ENCODE measurements at regions not wholly inside any gene's neighbourhood (a gene's known extent, or its start where the extent isn't known, plus 50 kb on each side); places are given as distances from the start of the nearest gene placed in this dataset.

DNA sequence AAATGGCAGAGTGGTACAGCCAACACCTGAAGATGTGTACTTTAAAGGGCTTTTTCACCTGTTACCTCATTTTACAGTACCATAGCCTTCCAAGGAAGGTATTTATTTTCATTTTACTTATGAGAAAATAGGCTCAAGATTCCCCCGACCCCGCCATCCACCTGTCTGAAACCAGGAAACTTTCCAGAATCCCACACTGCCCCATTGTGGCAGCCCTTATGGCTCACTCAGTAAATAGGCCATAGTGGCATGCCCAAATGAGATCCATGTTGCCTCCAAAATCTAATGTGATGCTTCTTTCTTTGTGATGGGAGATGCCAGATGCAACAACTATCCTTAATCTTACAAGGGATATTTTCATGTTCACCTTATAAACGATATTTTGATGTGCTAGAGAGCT lies 97.8 kb downstream of the EBNA1BP2 start:
- no peak overlapping the region for H3K9ac ChIP-seq (ENCODE audit: low read length)
- H3K27me3 ChIP-seq (ENCODE audit: control insufficient read depth in 1 of 2, insufficient read depth in 2 of 2, low read length in 2 of 2): no peaks in the 10 kb centered on the region
- peaks cover 7% of the 10 kb centered on the region for H3K4me1 ChIP-seq (ENCODE audit: insufficient read depth, low read length)
- no peaks in the 10 kb centered on the region for H3K9me3 ChIP-seq (ENCODE audit: low read length)
- H3K4me3 ChIP-seq (ENCODE audit: low read depth in 1 of 2, low read length in 2 of 2): no peak overlapping the region
- no peaks in the 10 kb centered on the region for H3K36me3 ChIP-seq (ENCODE audit: insufficient read depth, low read length)
- no peak overlapping the region for H3K27ac ChIP-seq (ENCODE audit: low read depth, low read length)

DNA sequence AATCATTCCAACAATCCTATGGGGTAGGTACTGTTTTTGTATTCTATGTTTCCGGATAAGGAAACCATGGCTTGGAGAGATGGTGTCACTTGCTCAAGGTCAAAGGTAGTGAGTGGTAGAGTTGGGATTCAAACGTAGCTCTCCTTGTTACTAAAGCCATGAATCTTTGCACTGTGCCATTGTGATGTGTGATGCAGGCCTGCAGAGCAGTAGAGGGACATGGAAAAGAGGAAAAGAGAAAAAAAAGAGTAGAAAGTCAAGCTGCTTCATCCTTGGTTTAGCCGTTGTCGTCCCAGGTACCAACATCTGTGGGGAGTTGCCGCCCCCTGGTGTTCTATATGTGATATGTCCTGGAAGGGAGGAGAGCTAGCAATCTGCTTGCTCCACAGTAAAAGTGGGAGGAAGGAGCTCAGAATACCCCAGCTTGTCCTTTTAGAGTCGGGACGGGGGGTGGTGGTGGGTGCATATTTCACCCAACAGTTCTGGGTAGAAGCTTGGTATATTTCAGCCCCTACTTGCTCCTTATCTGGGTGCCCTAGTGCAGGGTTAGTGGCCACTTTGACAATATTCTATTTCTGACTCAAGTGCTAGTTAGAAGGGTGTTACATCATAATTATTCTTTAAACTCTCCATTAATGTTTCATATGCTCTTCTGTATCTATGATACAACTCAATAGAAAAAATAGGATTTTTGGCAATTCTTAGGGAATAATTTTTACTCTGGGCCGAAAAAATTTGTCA lies 98.4 kb downstream of the EBNA1BP2 start:
- Histone ChIP-seq H3K36me3 (ENCODE audit: insufficient read depth, low read length) (no peaks in the 10 kb centered on the region), H3K27me3 (ENCODE audit: control insufficient read depth in 1 of 2, insufficient read depth in 2 of 2, low read length in 2 of 2) (no peaks in the 10 kb centered on the region), H3K9me3 (ENCODE audit: low read length) (no peaks in the 10 kb centered on the region), H3K27ac (ENCODE audit: low read depth, low read length) (no peak overlapping the region), H3K9ac (ENCODE audit: low read length) (no peak overlapping the region), H3K4me3 (ENCODE audit: low read depth in 1 of 2, low read length in 2 of 2) (no peak overlapping the region), H3K4me1 (ENCODE audit: insufficient read depth, low read length) (peaks cover 13% of the 10 kb centered on the region)

DNA sequence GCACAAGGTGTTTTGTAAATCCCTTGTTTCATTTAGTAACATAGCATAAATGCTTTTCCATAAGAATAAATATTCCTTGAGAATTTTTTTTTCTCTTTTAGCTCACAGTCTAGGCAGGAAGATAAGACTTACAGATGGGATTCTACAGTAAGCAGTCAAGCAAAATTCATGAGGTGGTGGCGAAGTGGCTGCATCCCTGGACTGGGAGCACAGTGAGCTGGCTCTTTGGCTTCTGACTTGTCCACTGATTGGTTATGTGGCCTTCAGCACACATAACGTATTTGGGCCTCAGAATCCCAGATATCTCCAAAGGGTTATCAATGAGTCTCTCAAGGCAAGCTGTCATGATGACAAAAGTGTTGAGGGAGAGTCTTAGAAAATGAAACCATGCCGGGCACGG lies 99.8 kb downstream of the EBNA1BP2 start:
- no peak overlapping the region for H3K9ac ChIP-seq (ENCODE audit: low read length)
- no peaks in the 10 kb centered on the region for H3K36me3 ChIP-seq (ENCODE audit: insufficient read depth, low read length)
- H3K9me3 ChIP-seq (ENCODE audit: low read length): no peaks in the 10 kb centered on the region
- H3K4me1 ChIP-seq (ENCODE audit: insufficient read depth, low read length): peaks cover 16% of the 10 kb centered on the region
- no peak overlapping the region for H3K4me3 ChIP-seq (ENCODE audit: low read depth in 1 of 2, low read length in 2 of 2)
- H3K27ac ChIP-seq (ENCODE audit: low read depth, low read length): no peak overlapping the region
- no peaks in the 10 kb centered on the region for H3K27me3 ChIP-seq (ENCODE audit: control insufficient read depth in 1 of 2, insufficient read depth in 2 of 2, low read length in 2 of 2)

DNA sequence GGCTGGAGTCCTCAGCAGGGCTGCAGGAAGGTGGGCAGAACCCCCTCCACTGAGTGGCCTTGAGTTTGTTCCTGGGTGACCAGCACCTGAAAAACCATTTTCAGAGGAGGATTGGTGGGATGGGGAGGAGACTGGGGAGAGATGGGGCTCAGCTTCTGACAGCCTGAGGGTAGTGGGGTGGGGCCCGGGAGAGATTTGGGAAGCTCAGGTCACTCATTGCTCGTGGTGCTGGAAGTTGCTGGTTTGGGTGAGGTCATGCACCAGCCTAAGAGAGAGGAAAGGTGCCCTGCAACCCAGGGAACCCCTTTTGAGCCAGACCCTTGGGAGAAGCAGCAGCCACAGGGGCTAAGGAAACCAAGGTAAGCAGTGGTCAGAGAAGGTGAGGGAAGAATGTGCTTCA lies 100.8 kb downstream of the EBNA1BP2 start:
- Histone ChIP-seq H3K4me3 (ENCODE audit: low read depth in 1 of 2, low read length in 2 of 2) (no peak overlapping the region), H3K9ac (ENCODE audit: low read length) (no peak overlapping the region), H3K4me1 (ENCODE audit: insufficient read depth, low read length) (peaks cover 16% of the 10 kb centered on the region), H3K9me3 (ENCODE audit: low read length) (no peaks in the 10 kb centered on the region), H3K27ac (ENCODE audit: low read depth, low read length) (no peak overlapping the region), H3K27me3 (ENCODE audit: control insufficient read depth in 1 of 2, insufficient read depth in 2 of 2, low read length in 2 of 2) (no peaks in the 10 kb centered on the region), H3K36me3 (ENCODE audit: insufficient read depth, low read length) (no peaks in the 10 kb centered on the region)

DNA sequence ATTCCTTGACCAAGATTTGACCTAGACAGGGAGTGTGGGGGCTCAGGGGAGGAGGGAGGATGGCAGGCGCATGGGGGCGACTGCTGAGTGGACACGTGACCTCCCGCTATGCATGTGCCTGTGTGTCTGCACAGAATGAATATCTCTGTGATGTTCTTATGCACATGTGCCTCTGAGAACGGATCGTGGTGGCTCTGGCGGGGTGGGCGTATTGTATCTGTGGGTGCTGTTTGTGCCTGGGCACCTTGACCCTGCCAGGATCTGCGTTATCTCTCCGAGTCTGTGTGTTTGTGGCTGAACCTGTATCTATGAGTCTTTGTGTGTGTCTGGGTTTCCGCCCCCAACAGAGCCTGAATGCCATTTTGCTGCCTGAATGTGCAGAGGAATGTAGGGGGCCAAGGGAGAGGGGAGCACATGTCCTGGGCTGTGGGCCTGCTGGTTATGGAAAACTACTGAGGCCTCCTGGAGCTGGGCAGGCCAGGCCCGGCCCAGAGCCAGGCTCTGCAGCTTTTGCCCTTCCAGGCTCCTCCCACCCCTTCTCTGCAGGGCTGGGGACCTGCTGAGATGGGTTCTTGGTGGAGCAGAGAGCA lies 102.5 kb downstream of the EBNA1BP2 start:
- peak overlapping the region in 1 of 2 donors; percentile 56 for H3K4me3 ChIP-seq (ENCODE audit: low read depth in 1 of 2, low read length in 2 of 2)
- H3K36me3 ChIP-seq (ENCODE audit: insufficient read depth, low read length): no peaks in the 10 kb centered on the region
- no peak overlapping the region for H3K9ac ChIP-seq (ENCODE audit: low read length)
- H3K9me3 ChIP-seq (ENCODE audit: low read length): no peaks in the 10 kb centered on the region
- H3K27me3 ChIP-seq (ENCODE audit: control insufficient read depth in 1 of 2, insufficient read depth in 2 of 2, low read length in 2 of 2): no peaks in the 10 kb centered on the region
- no peak overlapping the region for H3K27ac ChIP-seq (ENCODE audit: low read depth, low read length)
- H3K4me1 ChIP-seq (ENCODE audit: insufficient read depth, low read length): peaks cover 16% of the 10 kb centered on the region

DNA sequence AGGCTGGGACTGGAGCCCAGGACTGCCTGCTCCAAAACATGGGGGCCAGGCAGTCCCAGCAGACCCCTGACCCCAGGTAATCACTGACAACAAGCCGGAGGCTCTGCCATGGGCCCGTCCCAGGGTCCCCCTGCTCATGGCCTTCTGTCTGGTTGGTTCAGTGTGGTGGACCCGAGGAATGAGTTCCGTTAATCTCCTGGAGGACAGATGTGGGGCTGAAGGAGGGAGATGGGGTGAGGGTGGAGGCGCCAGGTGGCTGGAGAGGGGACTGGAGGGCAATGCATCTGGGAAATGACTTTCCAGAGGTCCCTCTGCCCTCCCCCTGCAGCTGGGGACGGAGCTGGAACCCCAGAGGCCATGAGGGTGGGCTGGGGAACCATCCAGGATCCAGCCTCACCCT lies 103.2 kb downstream of the EBNA1BP2 start:
- Histone ChIP-seq H3K36me3 (ENCODE audit: insufficient read depth, low read length) (no peaks in the 10 kb centered on the region), H3K27me3 (ENCODE audit: control insufficient read depth in 1 of 2, insufficient read depth in 2 of 2, low read length in 2 of 2) (no peaks in the 10 kb centered on the region), H3K9ac (ENCODE audit: low read length) (no peak overlapping the region), H3K4me3 (ENCODE audit: low read depth in 1 of 2, low read length in 2 of 2) (peak overlapping the region in 1 of 2 donors; percentile 56), H3K4me1 (ENCODE audit: insufficient read depth, low read length) (peaks cover 16% of the 10 kb centered on the region), H3K9me3 (ENCODE audit: low read length) (no peaks in the 10 kb centered on the region), H3K27ac (ENCODE audit: low read depth, low read length) (no peak overlapping the region)

DNA sequence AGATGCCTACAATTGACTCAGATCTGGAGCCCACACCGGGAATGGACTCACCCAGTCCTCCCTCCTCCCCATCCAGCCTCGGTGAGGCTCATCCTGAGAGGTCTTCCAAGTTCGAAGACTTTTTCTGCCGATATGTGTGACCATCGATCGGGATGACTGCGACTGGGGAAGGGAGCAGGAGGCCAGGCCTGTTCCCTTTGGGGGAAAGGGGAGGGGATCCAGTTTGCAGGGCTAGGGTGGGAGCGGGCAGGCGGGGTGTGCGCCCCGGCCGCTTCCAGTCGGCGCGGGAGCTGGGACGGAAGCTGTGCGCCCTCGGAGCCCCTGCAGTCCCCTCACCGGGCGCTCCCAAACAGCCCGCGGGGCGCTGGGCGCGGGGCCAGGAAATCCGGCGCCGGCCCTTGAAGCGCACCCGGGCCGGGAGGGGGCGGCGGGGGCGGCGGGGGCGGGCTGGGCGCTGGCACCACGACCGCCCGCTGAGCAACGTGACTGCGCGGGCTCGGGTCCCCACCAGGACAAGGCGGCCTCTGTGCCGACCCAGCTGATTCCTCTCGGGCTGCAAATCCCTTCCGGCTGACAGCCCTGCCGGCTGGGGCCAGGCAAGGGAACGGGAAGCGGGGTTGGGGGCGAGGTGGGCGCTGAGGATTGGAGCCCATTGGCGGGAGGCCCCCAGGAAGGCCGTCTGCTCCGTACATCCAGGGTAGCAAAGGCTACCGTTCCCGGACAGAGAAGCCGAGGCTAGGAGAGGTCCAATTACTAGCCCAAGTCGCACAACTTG lies 103.9 kb downstream of the EBNA1BP2 start:
- Histone ChIP-seq H3K9me3 (ENCODE audit: low read length) (no peaks in the 10 kb centered on the region), H3K9ac (ENCODE audit: low read length) (no peak overlapping the region), H3K36me3 (ENCODE audit: insufficient read depth, low read length) (no peaks in the 10 kb centered on the region), H3K4me3 (ENCODE audit: low read depth in 1 of 2, low read length in 2 of 2) (peak overlapping the region in 1 of 2 donors; percentile 56), H3K27me3 (ENCODE audit: control insufficient read depth in 1 of 2, insufficient read depth in 2 of 2, low read length in 2 of 2) (no peaks in the 10 kb centered on the region), H3K4me1 (ENCODE audit: insufficient read depth, low read length) (peaks cover 16% of the 10 kb centered on the region), H3K27ac (ENCODE audit: low read depth, low read length) (no peak overlapping the region)

DNA sequence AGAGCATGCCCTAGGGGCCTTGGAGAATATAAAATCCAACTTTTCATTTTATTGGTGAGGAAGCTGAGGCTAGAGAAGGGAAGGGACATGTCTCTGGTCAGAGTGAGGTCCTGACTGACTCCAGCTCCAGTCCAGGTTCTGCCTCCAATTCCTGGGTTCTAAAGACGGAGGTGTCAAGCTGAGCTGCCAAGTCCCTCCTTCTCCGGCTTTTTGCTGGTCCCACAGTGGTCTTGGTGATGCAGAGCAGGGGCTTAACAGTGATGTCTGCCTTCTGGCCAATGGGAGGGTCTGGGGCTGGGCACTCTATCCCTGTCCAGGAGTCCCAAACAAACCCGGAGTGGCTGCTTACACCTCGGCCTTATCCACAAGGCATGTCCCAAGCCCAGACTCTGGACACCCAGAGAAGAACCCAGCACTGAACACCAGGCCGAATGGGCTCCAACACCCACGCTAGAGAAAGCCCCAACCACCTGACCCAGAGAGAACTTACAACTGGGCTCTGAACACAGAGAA lies 104.8 kb downstream of the EBNA1BP2 start:
- Histone ChIP-seq H3K4me3 (ENCODE audit: low read depth in 1 of 2, low read length in 2 of 2) (no peak overlapping the region), H3K9ac (ENCODE audit: low read length) (no peak overlapping the region)

DNA sequence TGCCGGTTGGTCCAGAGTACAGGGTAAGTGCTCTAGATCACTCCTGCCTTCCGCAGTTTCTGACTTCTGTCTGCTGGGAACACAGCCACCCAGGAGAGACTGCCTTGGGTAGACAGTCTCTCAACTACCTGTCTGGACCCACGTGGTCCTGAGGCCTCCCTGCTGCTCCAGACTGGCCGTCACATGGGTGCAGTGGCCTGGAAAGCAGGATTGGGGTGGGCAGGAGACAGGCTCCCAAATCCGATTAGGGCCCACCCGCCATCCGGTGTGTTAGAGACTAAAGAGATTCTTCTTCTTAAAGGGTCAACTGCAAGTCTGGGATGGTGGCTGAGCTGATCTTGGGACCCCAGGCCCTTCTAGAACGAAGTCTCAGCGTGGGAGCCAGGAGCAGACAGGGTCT lies 105.5 kb downstream of the EBNA1BP2 start:
- no peaks in the 10 kb centered on the region for H3K36me3 ChIP-seq (ENCODE audit: insufficient read depth, low read length)
- H3K9ac ChIP-seq (ENCODE audit: low read length): no peak overlapping the region
- no peaks in the 10 kb centered on the region for H3K27me3 ChIP-seq (ENCODE audit: control insufficient read depth in 1 of 2, insufficient read depth in 2 of 2, low read length in 2 of 2)
- H3K4me1 ChIP-seq (ENCODE audit: insufficient read depth, low read length): peaks cover 16% of the 10 kb centered on the region
- no peaks in the 10 kb centered on the region for H3K9me3 ChIP-seq (ENCODE audit: low read length)
- H3K4me3 ChIP-seq (ENCODE audit: low read depth in 1 of 2, low read length in 2 of 2): no peak overlapping the region
- H3K27ac ChIP-seq (ENCODE audit: low read depth, low read length): no peak overlapping the region

More for the DNA sequence above, 104.8 kb downstream of the EBNA1BP2 start:
- H3K4me1 ChIP-seq (ENCODE audit: insufficient read depth, low read length): peaks cover 16% of the 10 kb centered on the region
- H3K27ac ChIP-seq (ENCODE audit: low read depth, low read length): no peak overlapping the region
- no peaks in the 10 kb centered on the region for H3K27me3 ChIP-seq (ENCODE audit: control insufficient read depth in 1 of 2, insufficient read depth in 2 of 2, low read length in 2 of 2)
- no peaks in the 10 kb centered on the region for H3K9me3 ChIP-seq (ENCODE audit: low read length)
- no peaks in the 10 kb centered on the region for H3K36me3 ChIP-seq (ENCODE audit: insufficient read depth, low read length)

DNA sequence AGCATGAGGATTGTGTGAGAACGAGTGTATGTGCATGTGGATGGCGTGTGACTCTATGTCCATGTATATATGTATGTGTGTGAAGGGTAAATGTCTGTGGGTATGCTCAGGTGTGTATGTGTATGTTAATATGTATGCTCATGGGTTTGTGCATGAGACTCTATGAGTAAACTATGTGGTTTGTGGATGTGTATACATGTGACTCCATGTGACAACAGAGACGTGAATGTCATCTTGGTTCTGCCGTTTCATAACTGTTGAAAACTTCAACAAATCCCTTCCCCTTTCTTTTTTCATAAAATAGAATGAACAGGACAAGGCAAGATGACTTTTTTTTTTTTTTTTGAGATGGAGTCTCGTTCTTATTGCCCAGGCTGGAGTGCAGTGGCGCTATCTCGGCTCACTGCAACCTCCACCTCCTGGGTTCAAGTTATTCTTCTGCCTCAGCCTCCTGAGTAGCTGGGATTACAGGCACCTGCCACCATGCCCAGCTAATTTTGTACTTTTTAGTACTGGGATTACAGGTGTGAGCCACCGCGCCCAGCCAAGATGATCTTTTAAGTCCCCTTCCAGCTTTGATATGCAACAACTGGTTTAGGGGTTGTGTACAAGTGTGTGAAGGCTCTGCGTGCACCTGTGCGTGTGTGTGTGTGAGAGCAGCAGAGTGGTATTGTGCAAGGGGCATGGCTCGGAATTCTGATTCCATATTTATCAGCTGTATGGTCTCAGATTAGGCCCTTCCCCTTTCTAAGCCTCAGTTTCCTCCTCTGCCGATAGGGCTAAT lies 106.3 kb downstream of the EBNA1BP2 start:
- H3K27ac ChIP-seq (ENCODE audit: low read depth, low read length): no peak overlapping the region
- peaks cover 16% of the 10 kb centered on the region for H3K4me1 ChIP-seq (ENCODE audit: insufficient read depth, low read length)
- no peaks in the 10 kb centered on the region for H3K36me3 ChIP-seq (ENCODE audit: insufficient read depth, low read length)
- no peak overlapping the region for H3K4me3 ChIP-seq (ENCODE audit: low read depth in 1 of 2, low read length in 2 of 2)
- H3K27me3 ChIP-seq (ENCODE audit: control insufficient read depth in 1 of 2, insufficient read depth in 2 of 2, low read length in 2 of 2): no peaks in the 10 kb centered on the region
- H3K9me3 ChIP-seq (ENCODE audit: low read length): no peaks in the 10 kb centered on the region
- no peak overlapping the region for H3K9ac ChIP-seq (ENCODE audit: low read length)

DNA sequence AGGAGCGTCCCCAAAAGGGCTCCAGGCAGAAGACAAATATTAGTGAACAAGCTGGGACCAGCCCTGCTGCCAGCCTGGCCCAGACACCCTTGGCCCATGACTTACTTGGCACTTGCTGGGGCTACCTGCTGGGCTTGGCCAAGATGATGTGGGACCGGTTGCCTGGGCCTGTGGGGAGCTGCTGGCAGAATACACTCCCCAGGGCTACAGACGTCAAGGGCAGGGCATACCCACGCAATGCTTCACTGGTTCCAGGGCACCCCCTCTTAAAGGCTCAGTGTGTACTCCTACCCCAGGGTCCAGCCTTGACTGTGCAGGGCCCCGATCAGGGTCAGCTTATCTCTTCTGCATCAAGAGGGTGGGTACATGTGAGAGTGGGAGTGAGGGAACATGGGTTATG lies 106.5 kb upstream of the SLC2A1 start:
- peaks cover 16% of the 10 kb centered on the region for H3K4me1 ChIP-seq (ENCODE audit: insufficient read depth, low read length)
- no peak overlapping the region for H3K27ac ChIP-seq (ENCODE audit: low read depth, low read length)
- no peaks in the 10 kb centered on the region for H3K9me3 ChIP-seq (ENCODE audit: low read length)
- no peaks in the 10 kb centered on the region for H3K36me3 ChIP-seq (ENCODE audit: insufficient read depth, low read length)
- no peak overlapping the region for H3K4me3 ChIP-seq (ENCODE audit: low read depth in 1 of 2, low read length in 2 of 2)
- H3K27me3 ChIP-seq (ENCODE audit: control insufficient read depth in 1 of 2, insufficient read depth in 2 of 2, low read length in 2 of 2): no peaks in the 10 kb centered on the region
- no peak overlapping the region for H3K9ac ChIP-seq (ENCODE audit: low read length)
